Jurkat, Clone E6-1 (cell line): ENCODE measurements at regions not wholly inside any gene's neighbourhood (a gene's known extent, or its start where the extent isn't known, plus 50 kb on each side); places are given as distances from the start of the nearest gene placed in this dataset.

Experiments
- DNase-seq: peaks from one replicate; pipeline ENCODE4 v3.0.0-alpha.2; 2011; ENCODE audit warnings: low read depth, low spot score
- H3K4me3 ChIP-seq: 2 replicates; pipeline ENCODE4 v1.5.1; 2011; ENCODE audit warnings: mild to moderate bottlenecking, low read length, control low read depth, moderate library complexity

DNA sequence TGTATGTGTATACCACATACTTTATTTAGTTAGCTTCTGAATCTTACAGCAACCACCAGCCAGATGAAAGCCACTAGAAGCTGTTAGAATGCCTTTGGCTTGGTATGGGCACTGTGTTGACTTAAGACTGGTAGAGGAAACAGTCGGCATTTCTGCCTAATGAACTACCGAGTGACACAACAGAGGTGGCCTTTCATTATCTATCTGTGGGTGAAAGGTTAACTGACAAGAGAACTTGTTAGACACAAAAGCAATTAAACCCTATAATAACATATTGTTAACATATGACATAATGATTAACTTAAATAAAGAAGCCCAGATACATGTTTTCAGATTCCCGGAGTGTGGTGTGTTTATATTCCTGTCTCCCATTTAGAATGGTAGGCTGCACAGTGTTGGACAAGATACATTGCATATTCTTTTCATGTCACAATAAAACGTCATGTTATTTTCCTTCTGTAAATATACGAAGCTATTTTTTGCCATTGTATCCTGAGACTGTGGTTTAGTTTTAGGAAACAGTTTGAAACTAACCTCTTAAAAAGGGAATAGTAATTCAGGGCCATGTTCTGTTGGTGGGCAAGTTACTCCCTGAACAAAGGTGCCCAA lies 181.5 kb downstream of the SLIT2 start:
- H3K4me3 ChIP-seq, result no peak overlapping the region
- no peak for DNase-seq

DNA sequence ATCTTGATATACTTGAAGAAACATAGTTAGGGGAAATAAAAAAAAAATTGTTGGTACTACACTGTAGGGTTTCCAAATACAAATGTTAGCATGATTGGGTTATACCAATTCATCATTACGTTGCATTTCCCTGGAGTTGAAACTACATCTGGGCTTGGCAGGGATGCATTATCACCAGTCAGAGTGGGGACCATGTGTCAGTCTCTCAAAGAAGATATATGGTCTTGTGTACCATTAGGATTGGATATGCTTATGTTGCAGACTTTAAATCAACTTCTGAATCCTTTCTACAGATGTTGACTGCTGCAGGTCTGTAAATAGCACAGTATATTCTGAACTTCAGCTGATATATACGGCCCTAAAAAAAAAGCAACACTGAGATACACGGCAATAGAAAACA lies 188.5 kb downstream of the SLIT2 start:
- DNase-seq, result no peak
- no peak overlapping the region for H3K4me3 ChIP-seq

- no peak overlapping the region for H3K4me3 ChIP-seq
These were observed 191.5 kb downstream of the SLIT2 start for GRCh38 chr4:20443015-20443805.

GRCh38 chr4:20444599-20445337 lies 193.1 kb downstream of the SLIT2 start:
- H3K4me3 ChIP-seq, result no peak overlapping the region
- DNase-seq, result no peak

More at GRCh38 chr4:20443015-20443805, 191.5 kb downstream of the SLIT2 start:
- DNase-seq, result no peak

DNA sequence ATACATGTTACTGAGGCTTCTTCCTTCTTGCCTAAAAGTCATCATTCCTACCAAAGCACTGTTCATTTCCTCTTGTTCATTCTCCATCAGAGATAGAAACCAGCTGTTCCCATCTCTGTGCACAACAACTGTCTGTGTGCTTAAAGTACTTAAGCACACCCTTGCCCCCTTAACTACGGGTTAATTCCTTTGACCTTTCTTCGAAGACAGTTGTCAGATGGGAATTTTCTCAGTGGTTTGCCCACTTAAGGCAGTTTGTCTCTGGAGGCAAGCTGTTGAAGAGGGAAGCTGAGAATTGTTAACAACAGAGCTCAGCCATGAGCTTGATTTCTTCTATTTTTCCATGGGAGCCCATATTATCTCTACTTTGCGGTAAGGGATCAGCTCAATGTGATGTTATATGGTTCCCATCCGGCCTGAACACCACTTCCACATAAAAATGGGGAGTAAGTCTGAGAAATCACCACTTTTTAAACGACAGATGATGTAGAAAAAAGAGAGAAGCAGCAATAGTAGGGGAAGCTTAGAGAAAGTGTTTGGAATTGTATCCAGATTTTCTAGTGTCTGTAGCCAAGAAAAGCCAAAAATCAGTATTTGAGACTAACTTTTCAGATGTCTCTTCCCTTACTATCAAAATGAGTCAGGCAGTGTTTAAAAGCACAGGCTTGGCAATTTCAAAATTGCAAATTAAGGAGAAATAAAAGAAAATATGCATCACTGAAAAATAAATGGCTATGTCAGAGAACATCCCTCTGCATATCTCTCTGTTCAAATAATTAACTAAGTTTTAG lies 194.4 kb downstream of the SLIT2 start:
- no peak overlapping the region for H3K4me3 ChIP-seq
- no peak for DNase-seq

DNA sequence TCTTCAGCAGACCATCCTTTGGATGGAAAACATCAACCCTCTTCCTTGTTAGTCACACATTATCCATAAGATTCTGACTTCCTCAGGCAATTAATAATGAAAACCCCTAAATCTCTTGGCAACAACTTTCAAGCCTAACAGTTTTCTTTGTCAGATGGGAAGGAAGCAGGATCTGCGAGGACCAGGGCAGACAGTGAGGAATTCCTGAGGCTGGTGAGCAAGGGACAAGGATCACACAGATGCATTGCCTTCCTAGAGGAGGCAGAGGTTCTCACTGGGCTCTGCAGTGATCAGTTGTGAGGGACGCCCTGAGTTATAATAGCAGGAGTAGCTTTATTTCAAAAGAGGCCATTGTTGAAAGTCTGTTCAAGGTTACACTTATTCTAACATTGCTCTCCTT lies 195.4 kb downstream of the SLIT2 start:
- H3K4me3 ChIP-seq, result no peak overlapping the region
- DNase-seq, result no peak

GRCh38 chr4:20451986-20452385 lies 200.3 kb downstream of the SLIT2 start:
- H3K4me3 ChIP-seq, result no peak overlapping the region
- no peak for DNase-seq

- no peak overlapping the region for H3K4me3 ChIP-seq
- no peak for DNase-seq
These were observed 202.8 kb downstream of the SLIT2 start for GRCh38 chr4:20454515-20454914.

GRCh38 chr4:20456407-20456806 lies 204.7 kb downstream of the SLIT2 start:
- DNase-seq, result no peak
- no peak overlapping the region for H3K4me3 ChIP-seq

GRCh38 chr4:20462426-20463175 lies 210.9 kb downstream of the SLIT2 start:
- no peak for DNase-seq
- no peak overlapping the region for H3K4me3 ChIP-seq

GRCh38 chr4:20463176-20463430 lies 211.4 kb downstream of the SLIT2 start:
- DNase-seq, result no peak
- no peak overlapping the region for H3K4me3 ChIP-seq

DNA sequence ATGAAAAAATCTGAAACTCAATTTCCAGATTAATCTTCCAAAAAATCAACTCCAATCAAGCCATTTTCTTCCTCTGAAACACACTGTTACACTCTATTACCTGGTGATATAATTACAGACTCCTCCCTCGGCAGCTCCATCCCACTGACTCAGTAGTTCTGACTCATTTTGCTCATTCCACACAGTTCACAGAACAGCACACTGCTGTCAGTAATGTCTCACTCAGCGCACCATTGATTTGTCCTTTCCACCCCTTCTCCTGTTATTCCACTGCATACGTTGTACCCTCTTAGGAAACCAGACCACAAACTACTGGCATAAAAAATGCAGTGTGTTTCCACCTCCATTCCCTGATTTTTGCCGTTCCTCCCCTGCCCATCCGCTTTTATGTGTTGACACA lies 212.7 kb downstream of the SLIT2 start:
- DNase-seq, result no peak
- H3K4me3 ChIP-seq, result no peak overlapping the region

DNA sequence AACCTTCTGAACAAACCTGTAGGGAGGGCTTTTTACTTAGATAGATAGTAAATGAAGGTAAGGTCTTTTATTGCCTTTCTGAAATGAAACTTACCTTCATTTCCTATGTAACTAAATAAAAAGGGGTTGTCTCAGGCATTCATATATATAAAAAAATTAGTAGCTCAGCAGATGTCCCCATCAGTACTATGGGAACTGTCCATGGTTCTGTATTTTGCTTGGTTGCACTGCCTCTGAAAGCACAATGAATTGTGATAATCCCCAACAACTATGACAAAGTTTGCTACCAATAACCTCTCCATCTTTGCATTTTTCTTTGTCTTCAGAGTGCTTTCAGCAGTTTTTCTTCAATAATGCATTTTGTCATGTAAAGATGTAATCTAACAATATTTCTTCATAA lies 222.4 kb downstream of the SLIT2 start:
- DNase-seq, result peak; percentile 6
- no peak overlapping the region for H3K4me3 ChIP-seq

GRCh38 chr4:20478412-20478811 lies 221.8 kb upstream of the PACRGL start:
- H3K4me3 ChIP-seq, result no peak overlapping the region
- no peak for DNase-seq

DNA sequence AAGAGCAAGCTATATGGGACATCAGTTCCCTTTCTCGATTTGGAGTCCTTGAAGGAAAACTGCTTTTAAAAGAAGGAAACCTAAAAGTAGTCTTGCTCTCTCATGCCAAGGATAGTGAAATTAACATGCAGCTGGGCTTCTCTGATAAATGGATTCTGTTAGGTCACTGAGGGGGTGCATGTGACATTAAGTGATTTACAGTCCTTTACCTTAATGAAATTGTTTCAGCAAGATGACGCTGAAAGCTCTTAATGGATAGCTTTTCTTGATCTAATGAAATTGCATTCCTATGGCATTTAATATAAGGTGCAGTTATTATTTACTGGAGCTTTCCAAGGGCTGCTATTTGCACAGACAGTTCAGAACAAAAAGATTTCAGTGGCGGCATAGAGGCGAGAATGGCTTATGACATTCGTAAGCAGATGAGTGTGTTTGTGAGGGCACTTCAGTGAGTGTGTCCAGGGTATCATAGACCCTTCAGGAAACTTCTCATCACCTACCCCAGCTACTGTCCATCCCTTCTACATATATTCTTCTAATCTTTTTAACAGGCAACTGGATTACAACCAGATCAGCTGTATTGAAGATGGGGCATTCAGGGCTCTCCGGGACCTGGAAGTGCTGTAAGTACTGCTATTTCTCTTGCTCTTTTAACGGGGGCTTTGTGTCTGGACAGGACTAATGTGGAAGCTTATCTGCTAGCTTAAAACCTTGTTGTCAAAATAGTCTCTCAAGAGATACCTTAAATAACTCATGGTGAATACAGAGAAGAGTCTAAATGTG lies 219.9 kb upstream of the PACRGL start:
- no peak for DNase-seq

GRCh38 chr4:20483416-20483815 lies 216.8 kb upstream of the PACRGL start:
- DNase-seq, result no peak
- H3K4me3 ChIP-seq, result no peak overlapping the region

More for the DNA sequence above, 219.9 kb upstream of the PACRGL start:
- H3K4me3 ChIP-seq, result no peak overlapping the region

- no peak for DNase-seq
- H3K4me3 ChIP-seq, result no peak overlapping the region
These were observed 213.8 kb upstream of the PACRGL start for GRCh38 chr4:20486433-20486832.

DNA sequence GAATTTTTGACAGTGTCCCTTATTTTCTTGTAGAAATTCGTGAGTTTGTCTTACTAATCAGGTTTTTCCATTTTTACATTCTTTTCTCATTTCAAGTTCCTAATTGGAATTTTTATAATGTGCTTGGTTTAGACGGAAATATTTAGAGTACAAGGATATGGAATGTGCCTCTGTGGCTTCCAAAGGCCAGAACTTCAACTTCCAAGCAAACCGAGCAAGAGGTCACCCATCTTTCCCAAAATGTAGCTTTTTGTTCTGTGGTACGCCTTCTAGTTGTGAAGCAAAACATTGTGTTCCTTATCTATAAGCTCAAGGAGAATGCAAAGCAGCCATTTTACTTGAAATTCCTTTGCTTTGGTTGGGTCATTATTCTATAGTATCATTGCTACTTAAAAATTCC lies 212.8 kb upstream of the PACRGL start:
- no peak for DNase-seq
- no peak overlapping the region for H3K4me3 ChIP-seq
